SH-SY5Y (cell line): ENCODE measurements at regions not wholly inside any gene's neighbourhood (a gene's known extent, or its start where the extent isn't known, plus 50 kb on each side); places are given as distances from the start of the nearest gene placed in this dataset.

Experiments
- GATA2 ChIP-seq: IDR thresholded peaks from 2 replicates; pipeline ENCODE4 v1.6.1; 2011; ENCODE audit warnings: mild to moderate bottlenecking, low read depth, low read length
- GATA3 ChIP-seq: IDR thresholded peaks from 2 replicates; pipeline ENCODE4 v1.6.1; 2011; ENCODE audit warnings: low read depth, mild to moderate bottlenecking, low read length, moderate library complexity

GRCh38 chr18:67770520-67770919 is 254.0 kb upstream of the DSEL start:
- no peak for TF ChIP-seq GATA3
- no peak for TF ChIP-seq GATA2
